Hematopoietic multipotent progenitor cell treated with erythropoietin and hydrocortisone succinate and interleukin-3 and kit ligand, for 8 days (in vitro differentiated cells): ENCODE measurements at regions not wholly inside any gene's neighbourhood (a gene's known extent, or its start where the extent isn't known, plus 50 kb on each side); places are given as distances from the start of the nearest gene placed in this dataset.
"Not testable (repeated sequence)": the region's sequence is repeated elsewhere in the genome, so short reads cannot be mapped to it uniquely, and the experiment has no call there.

Experiments
- DNase-seq: peaks from one replicate; pipeline ENCODE4 v3.0.0-alpha.2; 2015

DNA sequence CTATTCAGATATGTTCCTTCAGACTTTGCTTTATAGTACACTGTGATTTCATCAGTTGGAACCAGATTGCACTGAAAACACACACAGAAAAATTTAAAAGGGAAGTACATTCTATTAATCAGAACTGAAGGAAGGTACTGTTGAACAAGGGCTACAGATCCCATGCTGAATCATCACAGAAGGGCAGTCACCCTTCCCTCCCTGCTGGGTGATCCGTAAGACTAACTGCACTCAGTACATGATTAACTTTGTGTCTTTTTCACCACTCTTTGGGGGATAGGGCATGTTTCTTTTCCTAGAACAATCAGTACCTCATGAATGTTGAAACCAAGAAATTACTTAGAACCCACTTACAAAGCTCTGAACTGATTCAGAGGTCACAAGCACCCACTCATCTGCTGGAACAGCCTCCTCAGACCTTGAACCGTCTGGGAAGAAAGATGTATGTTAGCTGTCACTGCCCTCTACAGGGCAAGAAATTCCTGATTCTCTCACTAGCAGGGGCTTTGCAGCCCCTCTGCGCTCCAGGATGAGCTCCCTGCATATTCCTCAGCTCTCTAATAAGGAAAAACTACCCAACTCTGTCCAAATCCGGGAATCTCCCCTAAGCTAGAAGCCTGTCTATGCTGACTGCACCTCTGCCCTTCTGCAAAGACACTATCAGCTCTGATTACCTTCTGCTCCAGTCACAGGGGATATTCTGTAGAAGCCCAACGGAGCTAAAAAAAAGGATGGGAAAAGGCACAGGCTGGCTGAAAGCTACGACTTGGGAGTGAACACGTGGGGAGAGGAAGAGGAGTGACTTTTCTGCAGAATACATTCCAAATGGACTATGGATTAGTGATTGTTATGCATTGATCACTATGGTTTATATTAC, 51.0 kb downstream of the IARS1 start:
- DNase-seq: no peak

DNA sequence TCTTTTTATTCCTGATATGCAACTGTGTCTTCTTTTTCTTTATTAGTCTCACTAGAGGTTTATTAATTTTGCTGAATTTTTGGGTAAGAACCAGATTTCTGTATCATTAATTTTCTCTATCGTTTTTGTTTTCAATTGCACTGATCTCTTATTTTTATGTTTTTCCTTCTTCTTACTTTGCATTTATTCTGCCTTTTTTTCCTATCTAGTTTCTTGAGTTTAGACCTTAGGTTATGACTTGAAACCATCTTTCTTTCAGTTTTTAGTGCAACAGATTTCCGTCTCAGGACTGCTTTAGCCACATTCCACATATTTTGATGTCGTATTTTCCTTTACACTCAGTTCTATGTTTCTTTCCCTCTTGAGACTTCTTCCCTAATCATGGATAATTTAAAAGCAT, 56.6 kb downstream of the IARS1 start:
- DNase-seq: no peak

DNA sequence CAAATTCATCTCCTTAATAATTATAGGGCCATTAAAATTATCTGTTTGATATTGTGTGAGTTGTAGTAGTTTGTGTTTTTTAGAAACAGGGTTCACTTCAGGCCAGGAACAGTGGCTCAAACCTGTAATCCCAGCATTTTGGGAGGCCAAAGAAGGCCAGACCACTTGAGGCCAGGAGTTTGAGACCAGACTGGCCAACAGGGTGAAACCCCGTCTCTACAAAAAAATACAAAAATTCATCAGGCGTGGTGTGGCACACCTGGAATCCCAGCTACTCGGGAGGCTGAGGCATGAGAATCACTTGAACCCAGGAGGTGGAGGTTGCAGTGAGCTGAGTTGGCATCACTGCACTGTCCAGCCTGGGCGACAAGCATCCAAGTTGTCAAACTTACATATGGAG, 57.0 kb downstream of the IARS1 start:
- no peak for DNase-seq

DNA sequence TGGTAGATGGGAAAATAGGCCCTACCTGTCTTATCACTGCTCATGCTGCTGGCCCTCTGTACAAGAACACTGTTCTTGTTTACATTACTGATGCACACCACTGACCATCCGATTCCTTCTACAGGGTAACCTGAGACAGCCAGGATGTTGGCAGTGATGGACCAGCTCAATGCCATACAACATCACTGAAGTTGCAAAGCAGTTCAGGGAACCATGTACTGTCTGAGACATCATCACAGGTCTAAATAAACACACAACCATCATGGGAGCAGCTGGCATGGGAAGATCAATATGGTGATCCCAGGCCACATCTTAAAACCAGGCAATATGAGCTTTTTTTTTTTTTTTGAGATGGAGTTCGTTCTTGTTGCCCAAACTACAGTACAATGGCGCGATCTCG, 59.0 kb downstream of the IARS1 start:
- DNase-seq: no peak

DNA sequence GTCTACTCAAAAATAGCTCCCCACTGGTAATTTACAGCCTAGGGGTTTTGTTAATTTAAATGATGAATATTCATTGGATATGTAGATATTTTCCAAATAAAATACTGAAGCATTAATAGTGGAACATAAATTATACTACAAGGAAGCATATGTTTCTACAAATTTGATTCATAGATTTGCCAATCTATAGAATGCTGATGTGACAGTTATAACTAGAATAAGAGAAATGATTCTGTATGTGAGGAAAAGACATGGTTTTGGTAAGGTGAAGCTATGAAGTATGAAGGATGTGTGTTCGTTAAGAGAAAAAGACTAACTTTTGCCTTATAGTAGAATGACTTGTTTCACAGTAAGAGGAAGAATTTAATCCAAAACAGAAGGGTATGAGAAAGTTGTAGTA, 61.3 kb downstream of the IARS1 start:
- DNase-seq: no peak

DNA sequence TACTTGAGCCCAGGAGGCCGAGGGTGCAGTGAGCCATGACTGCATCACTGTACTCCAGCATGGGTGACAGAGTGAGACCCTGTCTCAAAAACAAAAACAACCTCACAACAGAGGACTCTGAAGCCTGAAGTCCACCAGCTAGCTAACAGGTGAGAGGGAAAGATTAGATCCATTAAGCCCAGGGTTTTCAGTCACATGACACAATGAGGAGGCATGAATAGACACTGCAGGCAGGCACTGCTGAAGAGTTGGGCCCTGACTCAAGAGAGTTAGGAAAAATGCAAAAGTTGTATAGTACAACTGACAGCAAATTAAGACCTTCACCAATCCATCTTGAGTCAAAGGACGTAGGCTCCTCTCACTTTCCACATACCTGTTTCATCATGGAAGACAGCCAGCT, 64.9 kb downstream of the IARS1 start:
- no peak for DNase-seq

DNA sequence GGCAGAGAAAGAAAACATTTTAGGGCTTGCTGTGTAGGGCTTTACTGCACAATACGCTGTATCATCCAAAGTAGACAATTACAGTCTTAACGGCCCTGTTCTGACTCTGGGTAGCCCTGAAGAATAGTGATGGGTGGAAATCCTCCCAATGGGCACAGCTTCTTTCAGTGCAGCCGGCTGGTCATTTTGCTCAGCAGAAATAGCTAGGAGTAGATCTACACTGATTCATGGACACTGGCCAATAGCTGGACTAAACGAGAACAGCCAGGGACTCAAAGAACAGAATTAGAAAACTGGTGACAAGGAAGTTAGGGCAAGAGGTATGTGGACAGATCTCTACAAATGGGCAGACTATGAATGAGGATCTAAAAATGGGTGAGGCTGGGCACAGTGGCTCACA, 69.3 kb downstream of the IARS1 start:
- DNase-seq: no peak

DNA sequence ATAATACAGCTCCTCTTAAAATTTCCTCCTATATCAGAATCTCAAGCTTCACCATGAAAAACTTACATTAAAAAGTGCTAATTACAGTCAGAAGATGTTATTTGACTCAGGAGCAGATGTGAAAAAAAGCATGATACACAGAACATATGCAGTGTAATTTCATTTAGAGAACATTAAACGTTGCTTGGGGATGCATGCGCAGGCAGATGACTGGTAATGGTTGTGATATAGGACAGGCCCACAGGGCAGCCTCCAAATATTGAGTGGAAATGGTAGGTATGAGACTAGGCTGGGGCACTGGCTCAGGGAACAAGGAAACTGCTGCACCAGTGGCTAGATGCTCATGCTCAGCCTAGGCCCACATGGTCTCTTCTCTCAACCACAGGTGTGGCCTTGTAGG, 69.7 kb downstream of the IARS1 start:
- DNase-seq: no peak

DNA sequence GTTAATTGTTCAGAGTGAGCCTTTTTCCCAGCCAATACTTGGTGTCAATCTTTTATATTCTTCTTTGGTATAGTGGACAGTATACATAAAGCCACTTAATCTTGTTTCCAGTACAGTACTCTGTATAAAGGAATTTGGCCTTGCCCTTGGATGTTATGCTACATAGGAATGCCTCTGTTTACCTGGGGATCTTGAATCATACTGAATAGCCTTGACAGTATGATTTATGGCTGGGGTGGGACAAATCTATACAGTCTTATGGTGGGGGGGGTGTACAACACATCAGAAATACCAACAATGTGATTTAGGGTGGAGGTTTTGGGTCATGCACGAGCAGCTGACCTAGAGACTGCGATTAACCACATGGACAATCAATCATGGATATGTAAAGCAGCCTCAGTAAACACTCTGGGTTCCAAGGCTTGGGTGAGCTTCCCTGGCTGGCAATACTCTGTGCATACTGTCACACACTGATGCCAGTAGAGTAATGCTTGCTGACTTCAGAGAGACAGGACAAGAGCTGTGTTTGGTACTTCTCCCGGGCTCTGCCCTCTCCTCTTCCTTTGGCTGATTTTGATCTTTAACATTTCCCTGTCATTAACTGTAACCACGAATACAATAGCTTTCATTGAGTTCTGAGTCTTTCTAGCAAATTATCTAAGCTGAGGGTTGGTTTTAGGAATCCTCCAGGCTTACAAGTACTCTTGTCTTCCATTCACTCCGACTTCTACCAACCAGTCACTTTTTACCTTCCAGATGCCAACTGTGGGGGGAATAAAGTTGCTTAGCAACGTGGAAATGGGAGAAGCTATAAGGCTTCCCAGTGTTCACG, 84.6 kb downstream of the IARS1 start:
- DNase-seq: no peak

DNA sequence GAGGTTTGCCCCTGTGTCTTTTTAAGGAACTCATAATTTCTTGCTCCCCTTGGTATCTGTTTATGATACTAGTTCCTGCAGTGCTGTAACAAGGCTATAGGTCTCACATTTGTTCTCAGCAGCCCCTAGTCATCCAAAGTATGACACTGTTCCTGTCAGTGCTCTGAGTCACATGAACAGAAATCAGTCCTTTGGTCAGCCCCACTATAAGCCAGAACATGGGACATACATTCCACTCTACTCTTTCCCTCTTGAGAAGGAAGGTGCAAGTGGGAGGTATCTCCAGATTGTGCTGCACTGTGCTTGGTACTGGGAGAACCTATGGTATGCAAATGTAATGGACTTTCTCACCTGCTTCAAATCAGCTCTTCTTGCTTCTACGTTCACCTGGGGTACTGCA, 87.0 kb downstream of the IARS1 start:
- DNase-seq: no peak

DNA sequence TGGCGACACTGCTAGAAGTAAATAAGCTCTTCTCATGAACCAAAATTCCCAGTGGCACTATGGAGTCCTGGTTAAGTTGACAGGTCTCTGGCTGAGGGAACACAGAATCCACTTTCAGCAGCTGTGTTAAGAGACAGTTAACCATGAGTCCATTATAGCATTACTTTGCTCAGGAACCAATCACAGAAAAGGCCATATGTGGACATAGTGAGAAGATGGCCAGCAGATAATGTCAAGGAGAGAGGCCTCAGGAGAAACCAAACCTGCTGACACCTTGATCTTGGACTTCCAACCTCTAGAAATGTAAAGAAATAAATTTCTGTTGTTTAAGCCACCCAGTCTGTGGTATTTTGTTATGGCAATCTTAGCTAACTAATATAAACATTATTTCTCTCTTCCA, 88.7 kb upstream of the SPTLC1 start:
- DNase-seq: not testable (repeated sequence)

DNA sequence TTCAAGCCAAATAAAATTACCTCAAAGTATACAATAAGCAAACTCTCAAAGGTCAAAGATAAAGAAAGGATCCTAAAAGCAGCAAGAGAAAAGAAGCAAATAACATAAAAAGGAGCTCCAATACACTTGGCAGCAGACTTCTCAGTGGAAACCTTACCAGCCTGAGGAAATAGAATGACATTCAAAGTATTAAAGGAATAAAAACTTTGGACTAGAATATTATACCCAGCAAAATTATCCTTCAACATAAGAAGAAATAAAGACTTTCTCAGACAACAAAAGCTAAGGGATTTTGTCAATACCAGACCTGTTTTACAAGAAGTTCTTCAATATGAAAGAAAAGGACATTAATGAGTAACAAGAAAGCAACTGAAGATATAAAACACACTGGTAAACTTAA, 83.0 kb upstream of the SPTLC1 start:
- DNase-seq: not testable (repeated sequence)

DNA sequence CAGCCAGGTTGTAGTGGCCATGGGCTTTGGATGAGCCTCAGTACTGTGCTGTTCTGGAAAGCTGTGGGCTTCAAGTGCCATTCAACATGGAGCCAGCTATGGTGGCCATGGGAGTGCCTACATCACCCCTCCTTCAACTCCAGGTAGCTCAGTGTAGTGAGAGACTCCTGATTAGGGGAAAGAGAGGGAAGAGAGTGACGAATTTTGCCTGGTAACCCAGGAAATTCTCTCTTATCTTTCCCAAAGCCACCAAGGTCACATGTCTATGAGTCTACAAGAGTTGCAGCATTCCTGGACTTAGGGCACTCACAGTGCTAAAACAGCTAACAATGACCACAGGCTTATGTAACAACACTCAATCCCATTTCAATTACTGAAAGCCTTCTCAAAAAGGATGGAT, 81.7 kb upstream of the SPTLC1 start:
- DNase-seq: no peak

DNA sequence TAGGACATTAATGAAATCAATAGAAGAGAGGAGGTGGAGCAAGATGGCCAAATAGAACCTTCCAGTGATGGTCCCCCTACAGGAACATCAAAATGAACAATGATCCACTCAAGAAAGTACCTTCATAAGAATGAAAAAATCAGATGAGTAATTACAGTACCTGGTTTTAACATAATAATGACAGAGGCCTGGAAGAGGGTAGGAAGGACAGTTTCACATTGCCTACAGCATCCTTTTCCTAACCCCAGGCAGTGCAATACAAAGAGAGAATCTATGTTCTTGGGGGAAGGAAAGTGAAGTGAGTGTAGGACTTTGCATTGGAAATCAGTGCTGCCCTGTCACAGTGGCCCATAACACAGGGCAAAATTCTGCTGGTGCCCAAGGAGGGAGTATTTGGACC, 81.2 kb upstream of the SPTLC1 start:
- no peak for DNase-seq

DNA sequence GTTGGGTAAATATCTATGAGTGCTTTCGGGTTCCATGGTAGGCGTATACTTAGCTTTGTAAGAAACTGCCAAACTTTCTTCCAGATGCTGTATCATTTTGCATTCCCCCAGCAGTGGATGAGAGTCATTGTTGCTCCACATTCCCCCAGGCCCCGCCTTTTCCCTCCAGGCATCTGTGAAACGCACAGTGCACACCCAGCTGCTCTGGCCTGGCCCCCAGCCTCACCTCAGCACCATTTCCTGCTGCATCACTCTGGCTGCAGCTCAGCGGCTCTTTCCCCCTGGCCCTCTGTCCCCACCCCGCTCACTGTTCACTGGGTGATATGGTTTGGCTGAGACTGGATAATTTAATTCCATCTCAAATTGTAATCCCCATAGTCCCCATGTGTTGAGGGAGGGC, 76.6 kb upstream of the SPTLC1 start:
- DNase-seq: no peak

DNA sequence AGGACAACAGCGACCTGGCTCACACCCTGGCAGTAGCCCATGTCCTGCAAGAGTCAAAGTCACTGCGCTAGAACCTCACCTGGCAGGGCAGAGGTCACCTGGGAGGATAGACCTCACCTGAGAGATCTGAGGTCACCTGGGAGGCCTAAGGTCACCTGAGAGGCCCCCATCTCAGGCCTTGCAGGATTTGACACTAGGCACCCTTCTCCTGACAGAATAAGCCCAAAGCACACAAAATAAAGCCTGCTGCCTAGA, 75.2 kb upstream of the SPTLC1 start:
- DNase-seq: no peak

DNA sequence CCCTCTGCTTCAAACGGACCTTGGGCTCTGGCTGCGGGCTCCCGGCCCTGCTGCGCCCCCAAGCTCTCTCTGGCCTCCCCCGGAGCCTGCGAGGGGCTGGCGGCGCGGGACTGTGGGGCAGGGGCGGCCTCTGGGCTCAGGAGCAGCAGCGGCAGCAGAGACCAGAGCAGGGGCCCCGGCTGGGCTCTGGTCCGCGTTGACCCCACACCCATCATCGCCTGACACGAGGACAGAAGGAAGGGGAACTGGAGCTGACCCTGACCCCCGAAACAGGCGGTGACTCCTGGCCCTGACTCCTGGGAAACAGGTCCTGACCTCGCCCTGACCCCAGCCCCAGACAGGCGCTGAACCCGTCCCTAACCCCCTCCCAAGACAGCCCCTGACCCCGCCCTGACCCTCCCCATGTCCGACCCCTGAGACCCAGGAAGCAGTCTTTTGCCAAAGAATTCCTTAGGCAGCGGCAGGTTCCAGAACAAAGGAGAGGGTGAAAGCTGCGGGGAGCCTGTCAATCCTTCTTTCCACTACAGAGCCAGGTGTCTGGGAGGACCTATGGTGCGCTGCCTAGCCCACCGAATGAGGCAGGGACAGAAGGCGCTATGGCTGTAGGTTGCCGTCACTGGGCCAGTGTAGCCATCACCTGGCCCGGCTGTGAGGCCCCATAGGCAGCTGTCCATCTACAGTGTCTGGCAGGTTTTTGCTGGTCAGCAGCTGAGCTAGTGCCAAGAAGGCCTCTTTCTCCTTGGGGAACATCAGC, 74.7 kb upstream of the SPTLC1 start:
- no peak for DNase-seq

DNA sequence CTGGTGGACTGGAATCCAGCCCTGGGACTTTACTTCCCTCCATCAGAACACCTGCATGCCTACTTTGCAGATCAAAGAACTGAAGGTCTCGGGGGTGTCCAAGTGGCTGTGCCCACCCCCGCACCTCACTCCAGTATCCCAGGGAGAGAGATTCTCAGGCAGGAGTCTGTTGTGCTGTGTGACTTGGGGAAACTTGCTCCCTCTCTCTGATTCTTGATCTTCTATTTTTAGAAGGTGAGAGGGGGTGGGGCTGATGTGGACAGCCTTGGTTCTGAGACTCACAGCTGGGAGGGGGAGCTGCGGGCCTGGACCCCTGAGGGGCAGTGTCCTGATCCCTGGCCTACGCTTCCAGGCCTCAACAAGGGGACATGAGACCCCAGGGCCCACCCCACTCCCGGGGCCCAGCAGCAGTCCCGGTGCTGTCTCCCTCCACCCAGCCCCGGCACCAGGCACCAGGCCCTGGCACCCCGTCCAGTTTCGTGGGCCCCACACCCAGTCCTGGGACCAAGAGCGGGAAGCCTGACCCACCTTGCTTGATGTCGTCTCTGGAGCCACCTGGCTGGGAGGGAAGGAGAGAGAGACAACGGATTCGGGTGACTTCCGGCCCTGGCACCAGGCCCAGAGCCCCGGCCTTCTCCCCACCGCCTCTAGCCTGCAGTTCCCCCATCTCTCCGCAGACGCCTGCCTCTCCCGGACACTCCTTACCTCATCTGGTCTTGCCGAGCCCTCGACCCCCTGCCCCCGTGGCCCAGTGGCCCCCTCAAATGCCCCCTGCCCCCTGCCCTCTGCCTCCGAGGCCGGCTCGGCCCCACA, 74.0 kb upstream of the SPTLC1 start:
- no peak for DNase-seq

DNA sequence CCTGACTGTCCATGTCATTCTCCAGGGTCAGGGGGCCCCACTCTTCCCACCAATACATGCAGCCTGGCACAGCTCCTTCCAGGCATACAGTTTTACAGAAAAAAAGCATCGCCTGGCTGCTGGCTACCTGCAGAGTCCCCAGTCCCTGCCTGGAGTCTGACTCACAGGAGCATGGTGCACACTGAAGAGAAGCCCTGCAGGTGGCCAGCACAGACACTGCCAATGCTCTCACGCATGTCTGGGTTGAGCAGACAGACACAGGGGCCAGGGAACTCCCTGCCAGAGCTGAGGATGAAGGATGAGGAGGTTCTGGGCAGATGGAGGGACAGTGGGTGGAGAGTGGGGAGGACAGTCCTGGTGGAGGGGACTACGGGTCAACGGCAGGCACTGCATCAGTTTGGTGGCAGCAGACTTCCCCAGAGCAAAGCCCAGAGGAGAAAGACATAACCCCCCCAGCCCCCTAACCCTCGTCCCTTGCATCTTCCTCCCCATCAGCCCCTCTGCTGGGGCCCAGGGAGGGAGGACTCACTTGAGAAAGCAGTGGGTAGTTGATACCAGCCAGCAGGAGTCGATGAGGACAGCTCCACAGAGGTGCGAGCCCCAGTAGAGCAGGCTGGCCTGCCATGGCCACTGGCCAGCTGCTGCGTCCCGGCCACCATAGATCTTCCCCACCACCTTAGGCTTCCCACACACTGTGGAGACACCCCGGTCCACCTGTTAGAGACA, 72.9 kb upstream of the SPTLC1 start:
- no peak for DNase-seq

DNA sequence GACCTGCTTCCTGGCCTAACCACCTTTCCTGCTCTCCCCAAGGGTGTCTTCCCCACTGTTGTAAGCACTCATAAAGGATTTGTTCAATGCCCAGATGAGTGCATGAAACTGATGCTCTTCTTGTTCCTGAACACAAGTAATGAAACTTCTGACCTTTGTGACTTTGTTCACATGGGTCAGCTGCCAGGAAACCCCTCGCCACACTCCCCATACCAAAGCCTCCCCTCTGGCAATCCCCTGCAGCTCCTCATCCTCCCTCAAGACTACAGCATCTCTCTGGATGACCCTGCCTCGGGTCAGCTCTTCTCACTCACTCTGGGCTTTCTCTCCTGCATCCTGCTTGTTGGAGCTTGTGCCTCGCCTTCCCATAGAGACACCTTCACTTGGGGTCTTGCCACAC, 72.2 kb upstream of the SPTLC1 start:
- DNase-seq: no peak

DNA sequence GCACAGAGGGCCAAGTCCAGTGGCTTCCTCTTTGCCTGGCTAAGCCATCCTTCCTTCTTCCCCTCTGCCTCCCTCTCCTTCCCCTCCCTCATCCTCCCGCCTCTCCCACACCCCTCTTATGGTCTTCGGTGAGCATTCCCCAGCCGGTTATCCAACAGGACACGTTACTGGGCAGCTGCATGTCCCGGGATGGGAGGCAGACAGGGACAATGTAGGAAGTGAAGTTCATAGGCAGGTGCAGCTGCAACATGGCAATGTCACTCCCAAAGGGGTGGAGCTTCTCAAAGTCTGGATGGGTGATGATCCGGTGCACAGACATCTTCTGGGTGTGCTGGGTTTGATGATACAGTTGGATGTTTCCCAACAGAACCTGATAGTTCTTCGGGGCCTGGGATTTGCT, 71.4 kb upstream of the SPTLC1 start:
- no peak for DNase-seq

DNA sequence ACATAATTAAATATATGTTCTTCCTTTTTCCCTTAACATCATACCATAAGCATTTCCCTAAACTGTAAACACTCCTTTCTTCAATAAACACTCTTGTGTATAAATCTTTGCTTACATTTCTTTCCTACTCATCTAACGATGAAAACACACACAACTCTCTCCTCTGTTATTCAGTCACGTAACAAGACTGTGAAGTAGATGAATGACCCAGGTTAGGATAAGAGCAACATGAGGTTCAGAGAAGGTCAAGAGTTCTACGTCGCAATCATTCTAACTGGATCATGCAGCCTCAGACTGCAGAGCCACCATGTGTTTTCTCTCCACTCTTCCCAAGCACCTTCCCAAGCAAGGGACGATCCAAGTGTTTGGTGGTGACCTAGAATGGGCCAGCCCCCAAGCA, 70.5 kb upstream of the SPTLC1 start:
- no peak for DNase-seq
